ENCODE measurements at regions not wholly inside any gene's neighbourhood (a gene's known extent, or its start where the extent isn't known, plus 50 kb on each side); places are given as distances from the start of the nearest gene placed in this dataset.

DNA sequence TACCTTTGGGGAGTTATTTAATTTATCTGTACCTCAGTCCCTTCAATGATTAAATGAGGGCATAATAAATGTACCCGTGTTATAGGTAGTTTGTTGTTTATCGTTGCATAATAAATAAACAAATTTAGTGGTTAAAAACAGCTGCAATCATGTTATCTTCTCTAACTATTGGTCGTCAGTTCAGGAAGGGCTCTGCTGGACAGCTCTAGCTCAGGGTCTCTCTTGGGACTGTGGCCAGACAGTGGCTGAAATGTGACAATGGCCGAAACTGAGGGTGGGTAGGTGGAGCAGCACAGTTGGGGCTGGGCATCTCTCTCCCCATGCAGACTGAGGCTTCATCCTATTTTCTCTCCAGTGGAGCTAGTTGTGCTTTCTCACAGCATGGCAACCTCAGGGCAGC, 632.1 kb upstream of the HS6ST1 start:
- TF ChIP-seq, protein P1, sequence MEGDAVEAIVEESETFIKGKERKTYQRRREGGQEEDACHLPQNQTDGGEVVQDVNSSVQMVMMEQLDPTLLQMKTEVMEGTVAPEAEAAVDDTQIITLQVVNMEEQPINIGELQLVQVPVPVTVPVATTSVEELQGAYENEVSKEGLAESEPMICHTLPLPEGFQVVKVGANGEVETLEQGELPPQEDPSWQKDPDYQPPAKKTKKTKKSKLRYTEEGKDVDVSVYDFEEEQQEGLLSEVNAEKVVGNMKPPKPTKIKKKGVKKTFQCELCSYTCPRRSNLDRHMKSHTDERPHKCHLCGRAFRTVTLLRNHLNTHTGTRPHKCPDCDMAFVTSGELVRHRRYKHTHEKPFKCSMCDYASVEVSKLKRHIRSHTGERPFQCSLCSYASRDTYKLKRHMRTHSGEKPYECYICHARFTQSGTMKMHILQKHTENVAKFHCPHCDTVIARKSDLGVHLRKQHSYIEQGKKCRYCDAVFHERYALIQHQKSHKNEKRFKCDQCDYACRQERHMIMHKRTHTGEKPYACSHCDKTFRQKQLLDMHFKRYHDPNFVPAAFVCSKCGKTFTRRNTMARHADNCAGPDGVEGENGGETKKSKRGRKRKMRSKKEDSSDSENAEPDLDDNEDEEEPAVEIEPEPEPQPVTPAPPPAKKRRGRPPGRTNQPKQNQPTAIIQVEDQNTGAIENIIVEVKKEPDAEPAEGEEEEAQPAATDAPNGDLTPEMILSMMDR (IDR thresholded peaks at IDR 0.05), result no peak
- no peak for TF ChIP-seq POLR2A (IDR thresholded peaks at IDR 0.05)

Data from right lobe of liver (tissue), 4 donors.